ENCODE measurements at regions not wholly inside any gene's neighbourhood (a gene's known extent, or its start where the extent isn't known, plus 50 kb on each side); places are given as distances from the start of the nearest gene placed in this dataset.
A peak's percentile ranks its signal among the peaks of the same experiment; 100 is the strongest.

- ChIA-PET CTCF (no interaction called here), POLR2A (no interaction called here)
- no peak for TF ChIP-seq ZNF157 (tag by site-specific recombination; IDR thresholded peaks at IDR 0.05)
- no peak for TF ChIP-seq ZBTB7A (tag by site-specific recombination; IDR thresholded peaks at IDR 0.05; ENCODE audit: low read depth)
- TF ChIP-seq ZNF623 (tag by site-specific recombination; IDR thresholded peaks at IDR 0.05) = no peak
- TF ChIP-seq ZNF692 (tag by site-specific recombination; IDR thresholded peaks at IDR 0.05) = no peak
- no peak for TF ChIP-seq ZNF596 (tag by site-specific recombination; IDR thresholded peaks at IDR 0.05)
- no peak for TF ChIP-seq ZBTB44 (tag by site-specific recombination; IDR thresholded peaks at IDR 0.05)
- no peak for TF ChIP-seq ZNF394 (tag by site-specific recombination; IDR thresholded peaks at IDR 0.05; ENCODE audit: borderline replicate concordance)
- TF ChIP-seq ZNF311 (tag by site-specific recombination; IDR thresholded peaks at IDR 0.05; ENCODE audit: borderline replicate concordance) = no peak
- TF ChIP-seq ZBTB48 (tag by site-specific recombination; IDR thresholded peaks at IDR 0.05) = no peak
- no peak for TF ChIP-seq ZNF785 (tag by site-specific recombination; IDR thresholded peaks at IDR 0.05)
- TF ChIP-seq ZNF324 (tag by site-specific recombination; IDR thresholded peaks at IDR 0.05) = no peak
- TF ChIP-seq ZNF510 (tag by site-specific recombination; IDR thresholded peaks at IDR 0.05; ENCODE audit: insufficient replicate concordance) = no peak
- no peak for TF ChIP-seq ZSCAN16 (tag by site-specific recombination; IDR thresholded peaks at IDR 0.05)
- no peak for TF ChIP-seq MEIS1 (CRISPR knock-in tag; IDR thresholded peaks at IDR 0.05; ENCODE audit: borderline replicate concordance)
- TF ChIP-seq CTCF (tag by site-specific recombination; IDR thresholded peaks at IDR 0.05) = no peak
- no peak overlapping the region for H3K4me3 ChIP-seq (ENCODE audit: low read depth, low read length)
- H3K36me3 ChIP-seq (ENCODE audit: control insufficient read depth in 2 of 2, insufficient read depth in 1 of 2, low read length in 2 of 2) = no peaks in the 10 kb centered on the region
- no peaks in the 10 kb centered on the region for H3K4me1 ChIP-seq (ENCODE audit: control insufficient read depth, insufficient read depth, low read length)
- no peak overlapping the region for H3K27ac ChIP-seq (ENCODE audit: extremely low read depth, low read depth, low read length)
- H3K9me3 ChIP-seq (ENCODE audit: control insufficient read depth, insufficient read depth, low read depth, low read length) = no peaks in the 10 kb centered on the region
These were observed 122.8 kb upstream of the SYT10 start for GRCh38 chr12:33562401-33562800.

- Histone ChIP-seq H3K27ac (ENCODE audit: extremely low read depth, low read depth, low read length) (no peak overlapping the region), H3K9me3 (ENCODE audit: control insufficient read depth, insufficient read depth, low read depth, low read length) (no peaks in the 10 kb centered on the region), H3K36me3 (ENCODE audit: control insufficient read depth in 2 of 2, insufficient read depth in 1 of 2, low read length in 2 of 2) (no peaks in the 10 kb centered on the region), H3K4me1 (ENCODE audit: control insufficient read depth, insufficient read depth, low read length) (no peaks in the 10 kb centered on the region), H3K4me3 (ENCODE audit: low read depth, low read length) (no peak overlapping the region)
- CTCF ChIA-PET = interaction anchor here (0.5 kb wide), 1 partner anchor 45 kb away, joined by 6 read pairs; no protein-coding TSS in a partner anchor
- POLR2A ChIA-PET = no interaction called here
- TF ChIP-seq ZNF792 (tag by site-specific recombination; IDR thresholded peaks at IDR 0.05) (no peak), ATF2 (tag by site-specific recombination; IDR thresholded peaks at IDR 0.05; ENCODE audit: low read depth) (peak; percentile 75)
These were observed 126.8 kb upstream of the SYT10 start for GRCh38 chr12:33566403-33566802.
